ENCODE measurements at regions not wholly inside any gene's neighbourhood (a gene's known extent, or its start where the extent isn't known, plus 50 kb on each side); places are given as distances from the start of the nearest gene placed in this dataset.
A peak's percentile ranks its signal among the peaks of the same experiment; 100 is the strongest.

GRCh38 chr7:41384418-41384817, 318.5 kb downstream of the INHBA start:
- no peak for TF ChIP-seq CTCF (IDR thresholded peaks at IDR 0.05)
- ATAC-seq (no peak), DNase-seq (no peak)
- H3K4me3 ChIP-seq, result no peak overlapping the region
- intact Hi-C loops (cut with DNase I), result no loop called here
- no peaks in the 10 kb centered on the region for H3K27me3 ChIP-seq
- H3K36me3 ChIP-seq, result no peaks in the 10 kb centered on the region
- H3K27ac ChIP-seq, result no peak overlapping the region
- H3K4me1 ChIP-seq, result no peaks in the 10 kb centered on the region
- no peaks in the 10 kb centered on the region for H3K9me3 ChIP-seq

GRCh38 chr7:41383596-41383995, 319.3 kb downstream of the INHBA start:
- no peaks in the 10 kb centered on the region for H3K9me3 ChIP-seq
- DNase-seq, result no peak
- H3K27me3 ChIP-seq, result no peaks in the 10 kb centered on the region
- peak; percentile 82 for ATAC-seq
- no peaks in the 10 kb centered on the region for H3K36me3 ChIP-seq
- no peaks in the 10 kb centered on the region for H3K4me1 ChIP-seq
- no peak overlapping the region for H3K27ac ChIP-seq
- TF ChIP-seq CTCF (IDR thresholded peaks at IDR 0.05), result no peak
- intact Hi-C loops (cut with DNase I), result no loop called here
- no peak overlapping the region for H3K4me3 ChIP-seq

- Histone ChIP-seq H3K27ac (no peak overlapping the region), H3K27me3 (no peaks in the 10 kb centered on the region), H3K36me3 (no peaks in the 10 kb centered on the region), H3K9me3 (no peaks in the 10 kb centered on the region), H3K4me1 (no peaks in the 10 kb centered on the region), H3K4me3 (no peak overlapping the region)
- no peak for DNase-seq
- intact Hi-C loops (cut with DNase I), result no loop called here
- TF ChIP-seq CTCF (IDR thresholded peaks at IDR 0.05), result no peak
- no peak for ATAC-seq
Measured at GRCh38 chr7:41378156-41378555, 324.7 kb downstream of the INHBA start.

- TF ChIP-seq CTCF (IDR thresholded peaks at IDR 0.05), result no peak
Measured at GRCh38 chr7:41375582-41375981, 327.3 kb downstream of the INHBA start.

GRCh38 chr7:41374150-41374848, 328.6 kb downstream of the INHBA start:
- H3K36me3 ChIP-seq, result no peaks in the 10 kb centered on the region
- TF ChIP-seq CTCF (IDR thresholded peaks at IDR 0.05), result no peak
- ATAC-seq (peak; percentile 59), DNase-seq (no peak)
- intact Hi-C loops (cut with DNase I), result no loop called here
- no peaks in the 10 kb centered on the region for H3K4me1 ChIP-seq
- no peak overlapping the region for H3K4me3 ChIP-seq
- no peaks in the 10 kb centered on the region for H3K27me3 ChIP-seq
- H3K27ac ChIP-seq, result no peak overlapping the region
- no peaks in the 10 kb centered on the region for H3K9me3 ChIP-seq

More at GRCh38 chr7:41375582-41375981, 327.3 kb downstream of the INHBA start:
- Histone ChIP-seq H3K4me3 (no peak overlapping the region), H3K27ac (no peak overlapping the region), H3K4me1 (no peaks in the 10 kb centered on the region), H3K27me3 (no peaks in the 10 kb centered on the region), H3K9me3 (no peaks in the 10 kb centered on the region), H3K36me3 (no peaks in the 10 kb centered on the region)
- no peak for ATAC-seq
- DNase-seq, result no peak
- intact Hi-C loops (cut with DNase I), result no loop called here

Measured in left lung (tissue), 4 donors.